ENCODE measurements at regions not wholly inside any gene's neighbourhood (a gene's known extent, or its start where the extent isn't known, plus 50 kb on each side); places are given as distances from the start of the nearest gene placed in this dataset.

DNA sequence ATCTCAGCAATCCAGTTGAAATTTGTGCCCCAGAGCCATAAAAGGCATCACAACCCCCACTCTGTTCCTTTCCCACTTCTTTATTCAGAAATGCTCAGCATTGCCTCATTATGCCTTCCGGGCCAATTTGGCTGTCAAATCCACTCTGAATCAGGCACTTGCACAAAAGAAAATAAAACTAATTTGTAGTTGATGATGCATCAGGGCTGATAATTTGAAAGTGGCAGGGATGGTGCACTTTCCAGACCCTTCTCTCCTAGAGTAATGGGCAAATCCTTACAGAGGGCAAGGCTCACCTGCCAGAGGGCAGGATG, 147.9 kb upstream of the PDE1C start:
- 79 to 86% (median 83%) methylated on average over 1 of the region's 1 CpG for WGBS, 4 donors
- DNase-seq: no peak
- Histone ChIP-seq H3K27me3 (no peaks in the 10 kb centered on the region), H3K4me3 (no peak overlapping the region), H3K36me3 (replicated peaks in 1 of 2) (no peaks in the 10 kb centered on the region), H3K27ac (no peak overlapping the region), H3K4me1 (replicated peaks in 1 of 2) (no peaks in the 10 kb centered on the region), H3K9me3 (replicated peaks in 1 of 3) (no peaks in the 10 kb centered on the region)
- no peak for TF ChIP-seq POLR2A (IDR thresholded peaks at IDR 0.05)
- TF ChIP-seq, protein P1, sequence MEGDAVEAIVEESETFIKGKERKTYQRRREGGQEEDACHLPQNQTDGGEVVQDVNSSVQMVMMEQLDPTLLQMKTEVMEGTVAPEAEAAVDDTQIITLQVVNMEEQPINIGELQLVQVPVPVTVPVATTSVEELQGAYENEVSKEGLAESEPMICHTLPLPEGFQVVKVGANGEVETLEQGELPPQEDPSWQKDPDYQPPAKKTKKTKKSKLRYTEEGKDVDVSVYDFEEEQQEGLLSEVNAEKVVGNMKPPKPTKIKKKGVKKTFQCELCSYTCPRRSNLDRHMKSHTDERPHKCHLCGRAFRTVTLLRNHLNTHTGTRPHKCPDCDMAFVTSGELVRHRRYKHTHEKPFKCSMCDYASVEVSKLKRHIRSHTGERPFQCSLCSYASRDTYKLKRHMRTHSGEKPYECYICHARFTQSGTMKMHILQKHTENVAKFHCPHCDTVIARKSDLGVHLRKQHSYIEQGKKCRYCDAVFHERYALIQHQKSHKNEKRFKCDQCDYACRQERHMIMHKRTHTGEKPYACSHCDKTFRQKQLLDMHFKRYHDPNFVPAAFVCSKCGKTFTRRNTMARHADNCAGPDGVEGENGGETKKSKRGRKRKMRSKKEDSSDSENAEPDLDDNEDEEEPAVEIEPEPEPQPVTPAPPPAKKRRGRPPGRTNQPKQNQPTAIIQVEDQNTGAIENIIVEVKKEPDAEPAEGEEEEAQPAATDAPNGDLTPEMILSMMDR (IDR thresholded peaks at IDR 0.05): no peak
- intact Hi-C loops (cut with DNase I): loop anchor here (10.0 kb wide), 2 partner anchors 127 to 257 kb away; no protein-coding TSS in a partner anchor

DNA sequence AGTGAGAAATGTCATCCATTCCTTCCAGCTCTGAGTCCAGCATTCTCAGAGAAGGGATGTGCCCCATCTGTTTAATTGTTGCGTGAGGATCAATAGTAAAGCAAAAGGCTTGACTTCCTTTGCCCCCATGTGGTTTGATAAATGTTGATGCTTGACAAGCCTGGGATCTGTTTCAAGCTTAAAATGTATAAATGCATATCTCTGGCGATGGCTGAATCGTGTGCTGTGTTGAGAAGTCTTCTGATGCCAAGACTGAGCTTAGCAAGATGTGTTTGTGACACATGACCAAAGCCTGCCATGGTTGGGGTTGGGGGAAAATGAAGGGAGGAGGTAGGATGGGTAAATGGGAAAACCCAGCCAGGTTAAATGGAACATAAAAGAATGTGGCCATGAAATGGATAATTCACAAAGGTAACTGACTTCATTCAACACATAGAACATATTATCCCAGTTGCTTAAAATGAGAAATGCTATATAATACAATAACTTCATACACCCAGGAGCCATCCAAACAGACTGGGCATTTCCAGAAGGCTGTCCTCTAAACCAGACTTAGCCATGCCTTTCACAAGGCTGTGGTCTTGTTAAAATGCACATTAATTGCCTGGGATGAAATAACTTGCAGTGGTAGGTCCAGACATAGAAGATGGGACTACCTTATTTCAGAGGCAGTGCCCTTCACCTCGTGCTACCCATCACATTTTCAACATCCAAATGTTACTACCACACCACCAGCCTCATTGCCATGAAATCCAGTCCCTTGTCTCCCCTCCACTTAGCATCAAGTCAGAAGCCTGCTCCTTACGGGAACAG, 147.3 kb upstream of the PDE1C start:
- Histone ChIP-seq H3K36me3 (replicated peaks in 1 of 2) (no peaks in the 10 kb centered on the region), H3K27ac (peak overlapping the region in 1 of 5 donors; percentile 29), H3K4me1 (replicated peaks in 1 of 2) (no peaks in the 10 kb centered on the region), H3K9me3 (replicated peaks in 1 of 3) (no peaks in the 10 kb centered on the region), H3K4me3 (no peak overlapping the region), H3K27me3 (no peaks in the 10 kb centered on the region)
- intact Hi-C loops (cut with DNase I): loop anchor here (10.0 kb wide), 2 partner anchors 127 to 257 kb away; no protein-coding TSS in a partner anchor
- DNase-seq: no peak
- WGBS, 4 donors: 56 to 66% (median 62%) methylated on average over 5 of the region's 5 CpGs
- TF ChIP-seq, protein P1 (IDR thresholded peaks at IDR 0.05): no peak
- no peak for TF ChIP-seq POLR2A (IDR thresholded peaks at IDR 0.05)

DNA sequence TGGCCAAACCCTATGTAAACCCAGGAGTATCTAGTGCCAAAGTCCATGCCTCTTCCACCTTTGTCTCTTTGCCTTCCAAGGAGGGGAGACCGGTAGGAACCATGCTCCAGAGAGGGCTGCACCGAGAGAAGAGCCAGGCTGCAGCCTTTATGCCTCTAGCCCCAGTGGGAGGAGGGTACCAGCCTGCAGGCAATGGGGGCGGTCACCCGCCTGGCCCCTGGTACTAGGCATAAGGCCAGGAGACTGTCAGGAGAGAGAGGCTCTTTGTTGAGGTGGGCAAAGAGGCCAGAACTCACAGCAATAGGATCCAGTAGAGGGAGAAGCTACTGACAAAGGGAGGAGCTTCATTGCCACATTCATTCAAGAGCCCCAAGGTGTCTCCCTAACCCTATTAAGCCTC, 146.6 kb upstream of the PDE1C start:
- no peak overlapping the region for H3K4me3 ChIP-seq
- no peak for DNase-seq
- no peak for TF ChIP-seq POLR2A (IDR thresholded peaks at IDR 0.05)
- TF ChIP-seq, protein P1 (IDR thresholded peaks at IDR 0.05): no peak
- WGBS, 4 donors: 79 to 86% (median 81%) methylated on average over 4 of the region's 4 CpGs
- no peaks in the 10 kb centered on the region for H3K27me3 ChIP-seq
- no peaks in the 10 kb centered on the region for H3K4me1 ChIP-seq (replicated peaks in 1 of 2)
- no peaks in the 10 kb centered on the region for H3K36me3 ChIP-seq (replicated peaks in 1 of 2)
- H3K27ac ChIP-seq: no peak overlapping the region
- intact Hi-C loops (cut with DNase I): loop anchor here (10.0 kb wide), 2 partner anchors 128 to 258 kb away; no protein-coding TSS in a partner anchor
- no peaks in the 10 kb centered on the region for H3K9me3 ChIP-seq (replicated peaks in 1 of 3)

DNA sequence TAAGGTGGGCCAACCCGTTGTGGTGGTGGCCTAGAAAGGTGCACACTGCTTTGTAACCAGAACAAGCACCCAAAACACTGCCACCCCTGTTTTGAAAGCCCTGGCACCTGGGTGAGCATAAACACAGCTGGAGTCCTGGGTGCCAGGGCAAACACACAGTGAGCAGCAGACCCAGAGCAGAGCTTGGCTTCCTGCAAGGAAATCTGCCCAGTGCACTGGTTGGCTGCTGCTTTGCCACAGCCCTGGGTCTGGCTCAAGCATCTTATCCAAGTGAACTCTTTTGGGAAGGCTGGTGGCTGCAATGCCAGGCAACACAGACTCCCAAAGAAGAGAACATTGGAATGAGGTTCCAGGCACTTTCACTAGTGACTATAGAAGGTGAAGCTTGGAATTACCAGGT, 145.5 kb upstream of the PDE1C start:
- 50 to 57% (median 51%) methylated on average over 1 of the region's 1 CpG for WGBS, 4 donors
- no peak for TF ChIP-seq POLR2A (IDR thresholded peaks at IDR 0.05)
- TF ChIP-seq, protein P1 (IDR thresholded peaks at IDR 0.05): no peak

More for the DNA sequence above, 145.5 kb upstream of the PDE1C start:
- Histone ChIP-seq H3K4me1 (replicated peaks in 1 of 2) (no peaks in the 10 kb centered on the region), H3K9me3 (replicated peaks in 1 of 3) (no peaks in the 10 kb centered on the region), H3K27ac (no peak overlapping the region), H3K27me3 (no peaks in the 10 kb centered on the region), H3K36me3 (replicated peaks in 1 of 2) (no peaks in the 10 kb centered on the region), H3K4me3 (no peak overlapping the region)
- no peak for DNase-seq
- intact Hi-C loops (cut with DNase I): loop anchor here (10.0 kb wide), 2 partner anchors 129 to 259 kb away; no protein-coding TSS in a partner anchor
